Ishikawa (cell line): ENCODE measurements at regions not wholly inside any gene's neighbourhood (a gene's known extent, or its start where the extent isn't known, plus 50 kb on each side); places are given as distances from the start of the nearest gene placed in this dataset.

ENCODE experiments used
- CEBPB ChIP-seq: IDR thresholded peaks from 2 replicates; pipeline ENCODE4 v1.6.1; 2012
- CREB1 ChIP-seq: IDR thresholded peaks from 2 replicates; pipeline ENCODE4 v1.6.1; 2012; ENCODE audit warnings: low read depth
- EGR1 ChIP-seq: IDR thresholded peaks from 2 replicates; pipeline ENCODE4 v1.6.1; 2012
- EP300 ChIP-seq: IDR thresholded peaks from 2 replicates; pipeline ENCODE4 v1.6.1; 2012; ENCODE audit warnings: borderline replicate concordance
- NFIC ChIP-seq: IDR thresholded peaks from 2 replicates; pipeline ENCODE4 v1.6.1; 2012
- RAD21 ChIP-seq: IDR thresholded peaks from 2 replicates; pipeline ENCODE4 v1.6.1; 2012; ENCODE audit warnings: low read depth
- TAF1 ChIP-seq: IDR thresholded peaks from 2 replicates; pipeline ENCODE4 v1.6.1; 2012; ENCODE audit warnings: low read depth, mild to moderate bottlenecking
- TEAD4 ChIP-seq: IDR thresholded peaks from 2 replicates; pipeline ENCODE4 v1.6.1; 2012
- YY1 ChIP-seq: IDR thresholded peaks from 2 replicates; pipeline ENCODE4 v1.6.1; 2012; ENCODE audit warnings: low read depth
- ZBTB7A ChIP-seq: IDR thresholded peaks from 2 replicates; pipeline ENCODE4 v1.6.1; 2012; ENCODE audit warnings: low read depth
- TF ChIP-seq, protein P1 (sequence below): IDR thresholded peaks from 2 replicates; pipeline ENCODE4 v1.6.1; 2012
- TF ChIP-seq, protein P2 (sequence below): IDR thresholded peaks from 2 replicates; pipeline ENCODE4 v1.6.1; 2012; ENCODE audit warnings: low read depth, mild to moderate bottlenecking

DNA sequence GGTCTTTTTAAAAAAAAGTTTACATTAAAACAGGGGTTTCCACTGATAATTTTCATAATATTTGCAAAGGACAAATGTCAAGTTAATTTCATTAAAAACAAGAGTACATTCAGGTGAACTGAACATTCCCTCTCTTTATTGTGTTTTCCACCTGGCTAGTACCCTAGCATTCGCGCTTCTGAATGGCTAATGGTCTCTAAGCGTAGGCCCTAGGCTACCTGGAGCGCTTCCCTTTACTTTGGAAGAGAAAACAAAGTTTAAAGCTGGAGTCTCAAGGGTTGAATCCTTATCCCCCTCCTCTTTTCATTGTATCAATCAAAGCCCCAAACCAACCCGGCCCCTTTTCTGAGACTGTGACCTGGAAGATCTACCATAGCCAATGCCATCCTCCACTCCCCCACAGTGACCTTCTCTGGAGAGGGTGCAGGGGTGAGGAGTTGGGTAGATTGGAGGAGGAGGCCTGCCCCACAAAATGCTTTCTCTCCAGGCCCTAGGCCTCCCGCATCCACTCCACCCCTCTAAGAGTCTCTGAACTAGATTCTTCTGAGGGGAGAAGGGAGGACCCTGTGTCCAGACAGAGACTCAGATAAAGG lies 73.3 kb upstream of the TBCA start:
- TF ChIP-seq, protein P1, sequence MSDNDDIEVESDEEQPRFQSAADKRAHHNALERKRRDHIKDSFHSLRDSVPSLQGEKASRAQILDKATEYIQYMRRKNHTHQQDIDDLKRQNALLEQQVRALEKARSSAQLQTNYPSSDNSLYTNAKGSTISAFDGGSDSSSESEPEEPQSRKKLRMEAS = no peak
- TF ChIP-seq, protein P2, sequence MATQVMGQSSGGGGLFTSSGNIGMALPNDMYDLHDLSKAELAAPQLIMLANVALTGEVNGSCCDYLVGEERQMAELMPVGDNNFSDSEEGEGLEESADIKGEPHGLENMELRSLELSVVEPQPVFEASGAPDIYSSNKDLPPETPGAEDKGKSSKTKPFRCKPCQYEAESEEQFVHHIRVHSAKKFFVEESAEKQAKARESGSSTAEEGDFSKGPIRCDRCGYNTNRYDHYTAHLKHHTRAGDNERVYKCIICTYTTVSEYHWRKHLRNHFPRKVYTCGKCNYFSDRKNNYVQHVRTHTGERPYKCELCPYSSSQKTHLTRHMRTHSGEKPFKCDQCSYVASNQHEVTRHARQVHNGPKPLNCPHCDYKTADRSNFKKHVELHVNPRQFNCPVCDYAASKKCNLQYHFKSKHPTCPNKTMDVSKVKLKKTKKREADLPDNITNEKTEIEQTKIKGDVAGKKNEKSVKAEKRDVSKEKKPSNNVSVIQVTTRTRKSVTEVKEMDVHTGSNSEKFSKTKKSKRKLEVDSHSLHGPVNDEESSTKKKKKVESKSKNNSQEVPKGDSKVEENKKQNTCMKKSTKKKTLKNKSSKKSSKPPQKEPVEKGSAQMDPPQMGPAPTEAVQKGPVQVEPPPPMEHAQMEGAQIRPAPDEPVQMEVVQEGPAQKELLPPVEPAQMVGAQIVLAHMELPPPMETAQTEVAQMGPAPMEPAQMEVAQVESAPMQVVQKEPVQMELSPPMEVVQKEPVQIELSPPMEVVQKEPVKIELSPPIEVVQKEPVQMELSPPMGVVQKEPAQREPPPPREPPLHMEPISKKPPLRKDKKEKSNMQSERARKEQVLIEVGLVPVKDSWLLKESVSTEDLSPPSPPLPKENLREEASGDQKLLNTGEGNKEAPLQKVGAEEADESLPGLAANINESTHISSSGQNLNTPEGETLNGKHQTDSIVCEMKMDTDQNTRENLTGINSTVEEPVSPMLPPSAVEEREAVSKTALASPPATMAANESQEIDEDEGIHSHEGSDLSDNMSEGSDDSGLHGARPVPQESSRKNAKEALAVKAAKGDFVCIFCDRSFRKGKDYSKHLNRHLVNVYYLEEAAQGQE = no peak
- TF ChIP-seq YY1 (no peak), EGR1 (no peak), EP300 (no peak), TEAD4 (no peak), NFIC (no peak), CREB1 (no peak), CEBPB (no peak), ZBTB7A (no peak), TAF1 (no peak), RAD21 (no peak)
